Neural progenitor cell (in vitro differentiated cells): ENCODE measurements at regions not wholly inside any gene's neighbourhood (a gene's known extent, or its start where the extent isn't known, plus 50 kb on each side); places are given as distances from the start of the nearest gene placed in this dataset.

Source experiments
- DNase-seq: peaks from one replicate; pipeline ENCODE4 v3.0.0-alpha.2; 2016; ENCODE audit warnings: low spot score
- H2AFZ ChIP-seq: fragments of 200-600 bp; sonication (generic); replicated peaks from 2 replicates; pipeline ENCODE4 v1.6.1; 2016; ENCODE audit warnings: antibody characterized with exemption
- H3F3A ChIP-seq: fragments of 200-600 bp; sonication (generic); 2 replicates; pipeline ENCODE4 v1.6.1; 2016; ENCODE audit warnings: antibody characterized with exemption, low read depth
- H3K27ac ChIP-seq: fragments of 200-600 bp; sonication (generic); 2 replicates; pipeline ENCODE4 v1.5.1; 2016; ENCODE audit warnings: mild to moderate bottlenecking
- H3K27me3 ChIP-seq: fragments of 200-600 bp; sonication (generic); 2 replicates; pipeline ENCODE4 v1.6.1; 2016; ENCODE audit warnings: mild to moderate bottlenecking, moderate library complexity
- H3K36me3 ChIP-seq: fragments of 200-600 bp; sonication (generic); 2 replicates; pipeline ENCODE4 v1.5.1; 2016
- H3K4me1 ChIP-seq: fragments of 200-600 bp; sonication (generic); 2 replicates; pipeline ENCODE4 v1.6.1; 2016; ENCODE audit warnings: mixed run types
- H3K4me2 ChIP-seq: fragments of 200-600 bp; sonication (generic); 2 replicates; pipeline ENCODE4 v1.6.1; 2016
- H3K4me3 ChIP-seq: fragments of 200-600 bp; sonication (generic); 2 replicates; pipeline ENCODE4 v1.5.1; 2016
- H3K79me2 ChIP-seq: fragments of 200-600 bp; sonication (generic); 2 replicates; pipeline ENCODE4 v1.6.1; 2016; ENCODE audit warnings: low read depth
- H3K9ac ChIP-seq: fragments of 200-600 bp; sonication (generic); 2 replicates; pipeline ENCODE4 v1.6.1; 2016
- H3K9me3 ChIP-seq: fragments of 200-600 bp; sonication (generic); 2 replicates; pipeline ENCODE4 v1.5.1; 2016; ENCODE audit warnings: low read depth
- H4K20me1 ChIP-seq: fragments of 200-600 bp; sonication (generic); 2 replicates; pipeline ENCODE4 v1.6.1; 2016; ENCODE audit warnings: low read depth
- H3K27ac Mint-ChIP-seq: 3 replicates; pipeline ENCODE4 v1.8.0; 2021; ENCODE audit warnings: mixed read lengths
- H3K27me3 Mint-ChIP-seq: 2 replicates; pipeline ENCODE4 v1.8.0; 2022; ENCODE audit warnings: low read depth, mild to moderate bottlenecking, inconsistent platforms, moderate library complexity, mixed read lengths; ENCODE audit not compliant: insufficient read depth
- H3K36me3 Mint-ChIP-seq: 3 replicates; pipeline ENCODE4 v1.8.0; 2021; ENCODE audit warnings: mixed read lengths
- H3K4me1 Mint-ChIP-seq: 3 replicates; pipeline ENCODE4 v1.8.0; 2021; ENCODE audit warnings: mixed read lengths
- H3K4me3 Mint-ChIP-seq: 3 replicates; pipeline ENCODE4 v1.8.0; 2021; ENCODE audit warnings: mild to moderate bottlenecking, moderate library complexity, mixed read lengths
- H3K9me3 Mint-ChIP-seq: 3 replicates; pipeline ENCODE4 v1.8.0; 2020; ENCODE audit warnings: mixed read lengths
- EZH2 ChIP-seq: fragments of 200-600 bp; sonication (generic); IDR thresholded peaks from 2 replicates; pipeline ENCODE4 v1.6.1; 2017; ENCODE audit warnings: antibody characterized with exemption, mild to moderate bottlenecking, moderate library complexity
- EZH2phosphoT487 ChIP-seq: fragments of 200-600 bp; sonication (generic); IDR thresholded peaks from 2 replicates; pipeline ENCODE4 v1.6.1; 2017; ENCODE audit warnings: antibody characterized with exemption
- TF ChIP-seq, protein P1 (sequence below): fragments of 200-600 bp; sonication (generic); IDR thresholded peaks from 2 replicates; pipeline ENCODE4 v1.5.1; 2017; ENCODE audit warnings: antibody characterized with exemption, mild to moderate bottlenecking

DNA sequence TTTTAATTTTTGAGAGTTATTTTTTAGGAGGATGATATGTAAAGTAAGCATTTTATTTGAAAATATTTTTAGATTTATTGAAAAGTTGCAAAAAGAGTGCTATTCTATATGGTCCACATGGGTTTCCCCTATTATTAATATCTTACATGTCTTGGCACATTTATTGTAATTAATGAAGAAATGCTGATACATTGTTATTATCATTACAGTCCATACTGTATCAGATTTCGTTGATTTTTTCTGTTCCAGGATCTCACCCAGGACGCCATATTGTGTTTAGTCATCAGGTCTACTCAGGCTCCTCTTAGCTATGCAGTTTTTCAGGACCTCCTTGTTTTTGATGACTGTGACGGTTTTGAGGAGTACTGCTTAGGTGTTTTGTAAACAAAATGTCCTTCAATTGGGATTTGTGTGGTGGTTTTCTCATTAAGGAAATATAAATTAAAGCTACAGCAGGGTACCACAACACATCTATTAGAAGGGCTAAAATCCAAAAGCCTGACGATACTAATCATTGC lies 281.0 kb downstream of the SAMD5 start:
- no peaks in the 10 kb centered on the region for H3K36me3 ChIP-seq
- no peaks in the 10 kb centered on the region for H3K79me2 ChIP-seq
- peaks cover 16% of the 10 kb centered on the region for H3K4me1 Mint-ChIP-seq
- H3K27ac ChIP-seq = no peak overlapping the region
- H3K27me3 ChIP-seq = no peaks in the 10 kb centered on the region
- H3K27ac Mint-ChIP-seq = no peak overlapping the region
- no peak overlapping the region for H3K4me3 ChIP-seq
- no peak overlapping the region for H2AFZ ChIP-seq
- H3K9ac ChIP-seq = no peak overlapping the region
- DNase-seq = no peak
- H3K4me2 ChIP-seq = no peak overlapping the region
- TF ChIP-seq EZH2phosphoT487 (no peak), EZH2 (no peak)
- TF ChIP-seq, protein P1, sequence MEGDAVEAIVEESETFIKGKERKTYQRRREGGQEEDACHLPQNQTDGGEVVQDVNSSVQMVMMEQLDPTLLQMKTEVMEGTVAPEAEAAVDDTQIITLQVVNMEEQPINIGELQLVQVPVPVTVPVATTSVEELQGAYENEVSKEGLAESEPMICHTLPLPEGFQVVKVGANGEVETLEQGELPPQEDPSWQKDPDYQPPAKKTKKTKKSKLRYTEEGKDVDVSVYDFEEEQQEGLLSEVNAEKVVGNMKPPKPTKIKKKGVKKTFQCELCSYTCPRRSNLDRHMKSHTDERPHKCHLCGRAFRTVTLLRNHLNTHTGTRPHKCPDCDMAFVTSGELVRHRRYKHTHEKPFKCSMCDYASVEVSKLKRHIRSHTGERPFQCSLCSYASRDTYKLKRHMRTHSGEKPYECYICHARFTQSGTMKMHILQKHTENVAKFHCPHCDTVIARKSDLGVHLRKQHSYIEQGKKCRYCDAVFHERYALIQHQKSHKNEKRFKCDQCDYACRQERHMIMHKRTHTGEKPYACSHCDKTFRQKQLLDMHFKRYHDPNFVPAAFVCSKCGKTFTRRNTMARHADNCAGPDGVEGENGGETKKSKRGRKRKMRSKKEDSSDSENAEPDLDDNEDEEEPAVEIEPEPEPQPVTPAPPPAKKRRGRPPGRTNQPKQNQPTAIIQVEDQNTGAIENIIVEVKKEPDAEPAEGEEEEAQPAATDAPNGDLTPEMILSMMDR = no peak
- H3K9me3 Mint-ChIP-seq = peaks cover 12% of the 10 kb centered on the region
- H3F3A ChIP-seq = no peaks in the 10 kb centered on the region
- H3K4me1 ChIP-seq = no peaks in the 10 kb centered on the region
- H3K9me3 ChIP-seq = no peaks in the 10 kb centered on the region
- no peaks in the 10 kb centered on the region for H3K27me3 Mint-ChIP-seq
- H3K4me3 Mint-ChIP-seq = no peak overlapping the region
- H3K36me3 Mint-ChIP-seq = peaks cover 7% of the 10 kb centered on the region
- no peaks in the 10 kb centered on the region for H4K20me1 ChIP-seq

DNA sequence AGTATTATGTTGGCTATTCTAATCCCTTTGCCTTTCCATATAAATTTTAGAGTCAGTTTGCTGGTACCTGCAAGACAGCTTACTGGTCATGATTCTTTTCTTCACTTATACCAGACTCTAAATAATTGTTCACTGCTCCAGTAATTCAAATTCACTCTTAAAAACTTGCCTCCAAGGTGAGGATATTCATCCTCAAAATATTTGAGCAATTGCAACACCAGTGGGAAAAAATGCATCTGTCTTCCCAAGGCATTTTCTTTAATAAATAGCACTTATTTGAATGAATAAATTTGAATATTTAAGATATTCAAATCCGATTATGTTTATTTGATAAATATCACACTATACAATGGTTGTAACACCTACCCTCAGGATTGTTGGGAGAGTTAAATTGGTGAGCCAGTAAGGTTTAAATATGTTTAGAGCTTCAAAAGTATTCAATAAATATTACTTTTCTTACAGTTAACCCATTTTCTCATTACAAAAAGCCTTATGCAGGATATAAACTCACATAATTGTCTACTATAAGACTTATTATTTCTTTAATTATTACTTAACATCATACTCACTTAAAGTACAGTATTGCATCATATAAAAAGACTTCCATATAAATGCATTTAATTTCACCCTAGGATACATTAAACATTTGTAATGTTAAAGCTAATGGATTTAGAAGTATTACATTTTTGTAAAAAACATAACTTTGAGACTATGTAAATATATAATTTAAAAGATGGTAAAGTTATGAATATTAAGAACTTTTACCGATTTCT lies 285.6 kb downstream of the SAMD5 start:
- H3F3A ChIP-seq = no peaks in the 10 kb centered on the region
- H3K36me3 ChIP-seq = no peaks in the 10 kb centered on the region
- no peak overlapping the region for H3K4me2 ChIP-seq
- no peak overlapping the region for H2AFZ ChIP-seq
- Mint-ChIP-seq H3K4me1 (no peaks in the 10 kb centered on the region), H3K36me3 (peaks cover 7% of the 10 kb centered on the region), H3K27me3 (no peaks in the 10 kb centered on the region), H3K9me3 (peaks cover 12% of the 10 kb centered on the region), H3K4me3 (no peak overlapping the region), H3K27ac (no peak overlapping the region)
- H4K20me1 ChIP-seq = no peaks in the 10 kb centered on the region
- DNase-seq = no peak
- H3K4me3 ChIP-seq = no peak overlapping the region
- H3K79me2 ChIP-seq = no peaks in the 10 kb centered on the region
- TF ChIP-seq, protein P1 = no peak
- TF ChIP-seq EZH2phosphoT487 (no peak), EZH2 (no peak)
- no peak overlapping the region for H3K27ac ChIP-seq
- no peaks in the 10 kb centered on the region for H3K9me3 ChIP-seq
- no peaks in the 10 kb centered on the region for H3K27me3 ChIP-seq
- no peak overlapping the region for H3K9ac ChIP-seq
- H3K4me1 ChIP-seq = no peaks in the 10 kb centered on the region

DNA sequence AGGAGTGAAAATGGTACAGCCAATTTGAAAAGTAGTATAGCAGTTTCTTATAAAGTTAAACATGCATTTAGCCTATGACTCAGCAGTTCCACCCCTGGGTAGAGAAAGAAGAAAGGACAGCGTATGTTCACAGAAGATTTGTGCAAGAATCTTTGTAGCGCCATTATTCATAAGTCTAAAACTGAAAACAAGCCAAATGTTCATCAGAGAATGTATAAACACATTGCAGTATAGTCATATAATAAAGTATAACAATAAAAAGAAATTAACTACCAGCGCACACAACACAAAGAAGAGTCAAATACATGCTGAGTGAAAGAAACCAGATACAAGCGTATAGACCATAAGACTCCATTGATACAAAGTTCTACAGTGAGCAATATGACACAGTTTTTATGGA lies 294.0 kb downstream of the SAMD5 start:
- Histone ChIP-seq H3K4me3 (no peak overlapping the region), H3K79me2 (no peaks in the 10 kb centered on the region), H3F3A (no peaks in the 10 kb centered on the region), H3K4me1 (no peaks in the 10 kb centered on the region), H3K27ac (no peak overlapping the region), H3K9me3 (no peaks in the 10 kb centered on the region), H3K4me2 (no peak overlapping the region), H3K36me3 (no peaks in the 10 kb centered on the region), H3K27me3 (no peaks in the 10 kb centered on the region), H2AFZ (no peak overlapping the region), H3K9ac (no peak overlapping the region), H4K20me1 (no peaks in the 10 kb centered on the region)
- Mint-ChIP-seq H3K4me3 (no peak overlapping the region), H3K27ac (no peak overlapping the region), H3K4me1 (peaks cover 3% of the 10 kb centered on the region), H3K27me3 (no peaks in the 10 kb centered on the region), H3K36me3 (peaks cover 7% of the 10 kb centered on the region), H3K9me3 (peaks cover 21% of the 10 kb centered on the region)
- TF ChIP-seq EZH2phosphoT487 (no peak), EZH2 (no peak)
- TF ChIP-seq, protein P1 = no peak
- no peak for DNase-seq
